WI38 (cell line): ENCODE measurements at regions not wholly inside any gene's neighbourhood (a gene's known extent, or its start where the extent isn't known, plus 50 kb on each side); places are given as distances from the start of the nearest gene placed in this dataset.

Experiments used
- H3K4me3 ChIP-seq: 2 replicates; pipeline ENCODE4 v1.5.1; 2011; ENCODE audit warnings: low read depth, mild to moderate bottlenecking, control low read depth, low read length
- CTCF ChIP-seq: IDR thresholded peaks from 2 replicates; pipeline ENCODE4 v1.5.1; 2012; ENCODE audit warnings: low read depth, mild to moderate bottlenecking, control low read depth, low read length

DNA sequence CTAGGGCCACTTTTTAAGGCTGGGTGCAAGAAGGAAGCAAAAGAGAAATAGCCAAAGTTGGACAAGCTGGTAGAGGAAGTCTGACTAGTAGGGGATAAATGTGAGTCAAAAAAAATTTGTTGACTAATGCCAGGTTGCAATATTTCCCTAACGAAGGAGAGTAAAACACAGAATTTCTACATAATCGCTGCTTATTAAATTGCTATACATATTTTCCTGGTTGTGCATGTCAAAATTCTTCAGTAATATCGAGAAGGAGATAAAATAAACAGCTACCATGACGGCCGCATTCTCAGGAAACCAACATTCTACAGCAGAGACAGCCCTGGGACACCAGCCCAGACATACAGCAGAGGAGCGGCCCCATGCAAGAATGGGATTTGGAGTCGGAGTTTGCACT, 148.3 kb downstream of the ESM1 start:
- TF ChIP-seq CTCF = no peak
- H3K4me3 ChIP-seq = no peak overlapping the region

GRCh38 chr5:54835647-54836046, 149.7 kb downstream of the ESM1 start:
- H3K4me3 ChIP-seq = no peak overlapping the region
- no peak for TF ChIP-seq CTCF

DNA sequence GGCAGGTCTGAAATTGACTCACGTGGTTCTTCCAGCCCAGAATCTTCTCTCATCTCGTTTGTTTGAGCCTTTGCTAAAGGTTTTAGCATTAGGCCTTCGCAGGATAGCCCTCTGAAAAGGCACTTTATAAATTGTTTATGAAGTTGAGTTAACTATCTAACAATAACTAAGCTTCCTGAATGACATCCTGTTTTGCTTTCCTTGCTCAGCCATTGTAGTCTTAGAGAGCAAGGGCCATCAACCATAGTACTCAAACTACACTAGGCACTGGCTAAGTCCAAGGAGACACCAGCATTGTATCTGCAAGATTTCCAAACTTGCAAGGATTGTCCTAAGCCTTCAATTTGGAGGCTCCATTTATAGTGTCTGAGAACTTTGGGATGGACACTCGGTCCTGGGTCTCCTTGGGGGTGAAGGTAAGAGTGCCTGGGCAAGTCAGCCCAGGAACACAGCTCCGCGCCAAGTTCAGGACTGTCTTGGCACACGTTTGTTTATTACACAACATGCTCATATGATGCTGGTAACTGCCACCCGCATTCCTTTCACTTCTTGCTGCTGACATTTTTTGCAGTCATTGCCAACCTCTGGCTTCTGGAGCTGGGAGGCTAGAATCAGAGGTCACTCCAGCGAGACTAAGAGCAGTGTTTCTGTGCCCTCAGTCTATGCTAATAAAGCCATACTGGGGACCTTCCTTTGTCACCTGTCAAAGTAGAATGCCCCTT, 151.1 kb downstream of the ESM1 start:
- no peak for TF ChIP-seq CTCF
- H3K4me3 ChIP-seq = no peak overlapping the region

DNA sequence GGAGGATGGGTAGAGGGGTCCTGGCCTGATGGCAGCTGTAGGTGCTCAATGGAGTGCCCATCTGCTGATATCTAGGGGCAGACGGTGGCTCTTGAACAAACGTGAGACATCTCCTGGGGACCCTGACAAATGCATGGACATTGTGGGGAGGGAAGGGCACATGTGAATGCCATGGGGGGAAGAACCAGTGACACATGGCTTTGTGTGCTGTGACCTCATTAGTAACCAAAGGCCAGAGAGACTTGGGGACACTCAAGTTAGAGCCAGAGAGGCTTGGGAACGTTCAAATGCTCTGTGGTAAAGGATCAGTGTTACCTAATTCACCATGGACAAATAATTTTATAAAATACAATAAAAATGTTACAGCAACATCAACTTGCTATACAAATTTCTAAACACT, 151.8 kb downstream of the ESM1 start:
- no peak for TF ChIP-seq CTCF
- H3K4me3 ChIP-seq = no peak overlapping the region

DNA sequence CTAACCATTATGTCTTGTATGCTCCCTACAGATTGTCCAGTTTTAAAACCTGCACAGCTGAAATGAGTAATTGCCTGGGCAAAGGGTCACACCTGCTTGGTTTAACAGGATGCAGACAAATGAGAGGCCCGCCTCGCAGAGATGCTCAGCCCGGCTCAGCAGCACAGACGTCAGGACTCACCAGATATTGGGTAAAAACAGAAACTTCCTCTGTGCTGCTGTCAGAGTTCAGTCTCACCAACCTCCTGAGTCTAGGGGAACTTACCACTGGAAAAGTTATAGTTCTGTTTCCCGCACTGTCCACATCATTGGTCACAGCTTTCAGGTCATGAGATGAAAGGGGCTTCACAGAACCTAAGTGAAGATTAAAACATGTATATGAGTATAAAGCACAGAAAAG, 152.5 kb downstream of the ESM1 start:
- TF ChIP-seq CTCF = no peak

GRCh38 chr5:54832045-54832444, 153.3 kb downstream of the ESM1 start:
- TF ChIP-seq CTCF = no peak
- H3K4me3 ChIP-seq = no peak overlapping the region

More for the DNA sequence above, 152.5 kb downstream of the ESM1 start:
- H3K4me3 ChIP-seq = no peak overlapping the region

DNA sequence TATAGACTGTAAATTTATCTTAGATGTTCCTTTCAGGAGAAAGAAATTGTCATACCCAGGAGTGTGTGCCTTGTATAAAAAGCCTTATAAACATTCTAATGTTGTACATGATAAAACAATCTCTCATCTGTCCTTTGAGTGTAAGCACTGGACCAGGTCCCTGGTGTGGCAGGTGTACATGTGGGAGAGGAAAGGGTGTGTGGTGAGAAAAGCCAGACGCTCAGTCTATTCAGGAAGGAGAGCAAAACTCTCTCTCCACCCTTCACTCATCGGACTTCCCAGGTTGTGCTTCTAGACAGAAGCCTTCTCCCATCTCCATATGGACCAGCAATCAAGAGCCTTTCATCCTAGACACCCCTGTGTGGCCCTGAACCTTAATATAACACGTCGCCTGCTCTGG, 154.2 kb downstream of the ESM1 start:
- no peak overlapping the region for H3K4me3 ChIP-seq
- no peak for TF ChIP-seq CTCF
